ENCODE measurements at regions not wholly inside any gene's neighbourhood (a gene's known extent, or its start where the extent isn't known, plus 50 kb on each side); places are given as distances from the start of the nearest gene placed in this dataset.

GRCh38 chr1:74895411-74895810, 162.5 kb downstream of the TYW3 start:
- Histone ChIP-seq H3K27me3 (ENCODE audit: control insufficient read depth, insufficient read depth, low read length) (no peaks in the 10 kb centered on the region), H3K27ac (ENCODE audit: low read depth in 2 of 2, low read length in 2 of 2) (no peak overlapping the region), H3K36me3 (ENCODE audit: control insufficient read depth in 2 of 3, insufficient read depth in 3 of 3, low read length in 3 of 3) (no peaks in the 10 kb centered on the region), H3K9me3 (ENCODE audit: control insufficient read depth in 2 of 3, insufficient read depth in 1 of 3, low read length in 3 of 3) (peaks cover 0 to 3% (median 0%) of the 10 kb centered on the region in 3 donors), H3K4me1 (ENCODE audit: control insufficient read depth in 2 of 3, insufficient read depth in 2 of 3, low read depth in 1 of 3, low read length in 3 of 3) (no peaks in the 10 kb centered on the region), H3K9ac (ENCODE audit: low read length in 3 of 3) (no peak overlapping the region), H3K4me3 (ENCODE audit: low read length in 3 of 3) (no peak overlapping the region)
- DNase-seq (no peak), FAIRE-seq (no peak)
- intact Hi-C loops (cut with DNase I), result no loop called here
- no peak for TF ChIP-seq CTCF (IDR thresholded peaks at IDR 0.05; ENCODE audit: borderline replicate concordance, extremely low read depth, insufficient read depth)

- no peaks in the 10 kb centered on the region for H3K27me3 ChIP-seq (ENCODE audit: control insufficient read depth, insufficient read depth, low read length)
- H3K9ac ChIP-seq (ENCODE audit: low read length in 3 of 3), result no peak overlapping the region
- H3K27ac ChIP-seq (ENCODE audit: low read depth in 2 of 2, low read length in 2 of 2), result no peak overlapping the region
- no peaks in the 10 kb centered on the region for H3K36me3 ChIP-seq (ENCODE audit: control insufficient read depth in 2 of 3, insufficient read depth in 3 of 3, low read length in 3 of 3)
- DNase-seq (no peak), FAIRE-seq (no peak)
- no peak overlapping the region for H3K4me3 ChIP-seq (ENCODE audit: low read length in 3 of 3)
- no peaks in the 10 kb centered on the region for H3K4me1 ChIP-seq (ENCODE audit: control insufficient read depth in 2 of 3, insufficient read depth in 2 of 3, low read depth in 1 of 3, low read length in 3 of 3)
- intact Hi-C loops (cut with DNase I), result no loop called here
- no peak for TF ChIP-seq CTCF (IDR thresholded peaks at IDR 0.05; ENCODE audit: borderline replicate concordance, extremely low read depth, insufficient read depth)
- no peaks in the 10 kb centered on the region for H3K9me3 ChIP-seq (ENCODE audit: control insufficient read depth in 2 of 3, insufficient read depth in 1 of 3, low read length in 3 of 3)
Measured at GRCh38 chr1:74908131-74908530, 175.2 kb downstream of the TYW3 start.

- intact Hi-C loops (cut with DNase I), result no loop called here
- no peak for FAIRE-seq
Measured at GRCh38 chr1:74908797-74909196, 175.8 kb downstream of the TYW3 start.

More at GRCh38 chr1:74908797-74909196, 175.8 kb downstream of the TYW3 start:
- H3K4me1 ChIP-seq (ENCODE audit: control insufficient read depth in 2 of 3, insufficient read depth in 2 of 3, low read depth in 1 of 3, low read length in 3 of 3), result no peaks in the 10 kb centered on the region
- no peaks in the 10 kb centered on the region for H3K36me3 ChIP-seq (ENCODE audit: control insufficient read depth in 2 of 3, insufficient read depth in 3 of 3, low read length in 3 of 3)
- TF ChIP-seq CTCF (IDR thresholded peaks at IDR 0.05; ENCODE audit: borderline replicate concordance, extremely low read depth, insufficient read depth), result no peak
- no peaks in the 10 kb centered on the region for H3K9me3 ChIP-seq (ENCODE audit: control insufficient read depth in 2 of 3, insufficient read depth in 1 of 3, low read length in 3 of 3)
- H3K9ac ChIP-seq (ENCODE audit: low read length in 3 of 3), result no peak overlapping the region
- DNase-seq, result no peak
- H3K4me3 ChIP-seq (ENCODE audit: low read length in 3 of 3), result no peak overlapping the region
- H3K27me3 ChIP-seq (ENCODE audit: control insufficient read depth, insufficient read depth, low read length), result no peaks in the 10 kb centered on the region
- no peak overlapping the region for H3K27ac ChIP-seq (ENCODE audit: low read depth in 2 of 2, low read length in 2 of 2)
